Mucosa of rectum (tissue), 2 donors: ENCODE measurements at regions not wholly inside any gene's neighbourhood (a gene's known extent, or its start where the extent isn't known, plus 50 kb on each side); places are given as distances from the start of the nearest gene placed in this dataset.
"Not testable (repeated sequence)": the region's sequence is repeated elsewhere in the genome, so short reads cannot be mapped to it uniquely, and the experiment has no call there.

ENCODE experiments used
- H3K27ac ChIP-seq, 2 donors: one replicate each; pipeline ENCODE4 v1.7.0; 2013; ENCODE audit warnings: inconsistent platforms in 2 of 2, low read depth in 2 of 2, low read length in 2 of 2
- H3K27me3 ChIP-seq, 2 donors: one replicate each; pipeline ENCODE4 v1.7.0; 2013; ENCODE audit warnings: low read length in 2 of 2; ENCODE audit not compliant: control insufficient read depth in 2 of 2, insufficient read depth in 2 of 2
- H3K36me3 ChIP-seq, 2 donors: one replicate each; pipeline ENCODE4 v1.7.0; 2013; ENCODE audit warnings: low read length in 2 of 2; ENCODE audit not compliant: control insufficient read depth in 2 of 2, insufficient read depth in 2 of 2
- H3K4me1 ChIP-seq, 2 donors: one replicate each; pipeline ENCODE4 v1.7.0; 2013; ENCODE audit warnings: low read length in 2 of 2, mild to moderate bottlenecking in 1 of 2; ENCODE audit not compliant: control insufficient read depth in 2 of 2, insufficient read depth in 2 of 2
- H3K4me3 ChIP-seq, 2 donors: one replicate each; pipeline ENCODE4 v1.7.0; 2013; ENCODE audit warnings: low read length in 2 of 2
- H3K9ac ChIP-seq, 2 donors: one replicate each; pipeline ENCODE4 v1.7.0; 2013; ENCODE audit warnings: low read length in 2 of 2, low read depth in 1 of 2, mild to moderate bottlenecking in 1 of 2
- H3K9me3 ChIP-seq, 2 donors: one replicate each; pipeline ENCODE4 v1.7.0; 2013; ENCODE audit warnings: low read length in 2 of 2; ENCODE audit not compliant: control insufficient read depth in 2 of 2
- donor health status: healthy.
- donor health status: Normal muscosa, but diverticular disease.

DNA sequence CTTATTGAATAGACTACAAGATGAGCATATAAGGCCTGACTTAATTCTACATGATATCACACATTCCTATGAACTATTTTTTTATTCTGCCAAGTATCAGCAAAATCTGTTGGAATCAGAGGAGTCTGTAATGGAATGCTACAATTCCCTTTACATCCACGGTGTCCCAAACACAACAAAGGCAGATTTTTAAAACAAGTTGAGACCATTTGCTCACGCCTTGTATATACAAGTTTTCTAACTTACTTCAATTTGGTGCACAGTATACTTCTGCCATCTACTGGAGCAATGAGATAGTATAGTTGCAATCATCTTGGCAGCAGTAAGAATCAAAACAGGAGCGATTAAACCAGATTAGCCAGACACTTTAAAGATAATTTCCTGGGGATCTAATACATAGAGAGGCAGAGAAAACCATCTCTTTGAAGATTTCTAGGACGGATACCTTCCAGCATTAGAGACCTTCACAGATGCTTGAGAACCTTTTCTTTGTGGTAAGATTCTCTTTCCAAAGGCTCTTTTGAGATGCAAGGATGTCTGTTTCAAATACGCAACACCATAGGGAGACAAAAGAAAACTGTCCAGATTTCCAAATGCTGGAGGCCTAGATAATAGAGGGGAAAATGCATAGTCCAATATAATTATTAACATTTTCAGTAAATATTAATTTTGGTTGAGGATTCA, 302.0 kb upstream of the MIR17HG start:
- H3K27me3 ChIP-seq, result no peaks in the 10 kb centered on the region
- no peaks in the 10 kb centered on the region for H3K9me3 ChIP-seq
- no peaks in the 10 kb centered on the region for H3K4me1 ChIP-seq
- no peak overlapping the region for H3K4me3 ChIP-seq
- H3K9ac ChIP-seq, result no peak overlapping the region
- no peak overlapping the region for H3K27ac ChIP-seq
- H3K36me3 ChIP-seq, result no peaks in the 10 kb centered on the region

DNA sequence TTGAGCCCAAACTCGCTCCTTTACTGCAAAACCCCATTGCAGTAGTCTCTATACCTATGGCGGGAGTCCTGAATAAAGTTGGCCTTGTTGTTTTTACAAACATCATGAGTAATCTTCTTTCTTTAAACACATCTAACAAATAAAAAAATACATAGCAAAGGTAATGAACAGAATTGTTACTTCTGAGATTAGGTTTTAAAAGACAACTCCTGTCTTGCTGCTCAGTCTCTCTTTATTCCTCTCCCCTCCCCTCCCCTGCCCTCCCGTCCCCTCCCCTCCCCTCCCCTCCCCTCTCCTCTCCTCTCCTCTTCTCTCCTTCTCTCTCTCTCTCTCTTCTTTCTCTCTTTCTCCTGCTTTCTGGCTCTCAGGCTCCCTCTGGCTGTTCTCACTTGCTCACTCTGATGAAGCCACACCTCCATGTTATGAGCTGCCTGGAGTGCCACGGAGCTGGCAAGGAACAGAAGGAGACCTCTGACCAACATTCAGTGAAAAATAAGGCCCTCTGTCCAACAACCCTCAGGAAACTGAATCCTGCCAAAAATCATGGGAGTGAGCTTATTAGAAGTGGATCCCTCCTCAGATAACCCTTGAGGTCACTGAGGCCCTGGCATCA, 300.7 kb upstream of the MIR17HG start:
- no peaks in the 10 kb centered on the region for H3K4me1 ChIP-seq
- no peaks in the 10 kb centered on the region for H3K36me3 ChIP-seq
- no peaks in the 10 kb centered on the region for H3K27me3 ChIP-seq
- H3K27ac ChIP-seq, result no peak overlapping the region
- no peak overlapping the region for H3K9ac ChIP-seq
- H3K9me3 ChIP-seq, result no peaks in the 10 kb centered on the region
- no peak overlapping the region for H3K4me3 ChIP-seq

DNA sequence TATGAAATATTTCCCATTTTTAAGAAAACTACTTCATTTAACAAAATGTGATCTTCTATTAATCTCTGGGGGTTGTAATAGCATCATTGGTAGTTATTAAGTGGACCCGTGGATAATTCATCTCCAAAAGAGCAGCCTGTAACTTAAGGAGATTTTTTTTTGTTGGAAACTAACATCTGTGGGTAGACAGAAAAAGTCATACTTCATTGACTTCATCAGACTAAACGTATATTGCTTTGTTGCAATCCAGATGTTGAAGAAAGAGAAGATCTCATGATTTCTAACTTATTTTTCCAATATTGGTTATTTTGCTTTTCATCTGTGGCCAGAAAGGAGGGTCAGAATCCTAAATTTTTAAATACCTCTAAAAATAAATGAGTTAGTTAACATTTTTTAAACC, 296.5 kb upstream of the MIR17HG start:
- no peaks in the 10 kb centered on the region for H3K36me3 ChIP-seq
- no peaks in the 10 kb centered on the region for H3K9me3 ChIP-seq
- no peak overlapping the region for H3K4me3 ChIP-seq
- no peak overlapping the region for H3K9ac ChIP-seq
- no peaks in the 10 kb centered on the region for H3K27me3 ChIP-seq
- H3K27ac ChIP-seq, result no peak overlapping the region
- H3K4me1 ChIP-seq, result no peaks in the 10 kb centered on the region

DNA sequence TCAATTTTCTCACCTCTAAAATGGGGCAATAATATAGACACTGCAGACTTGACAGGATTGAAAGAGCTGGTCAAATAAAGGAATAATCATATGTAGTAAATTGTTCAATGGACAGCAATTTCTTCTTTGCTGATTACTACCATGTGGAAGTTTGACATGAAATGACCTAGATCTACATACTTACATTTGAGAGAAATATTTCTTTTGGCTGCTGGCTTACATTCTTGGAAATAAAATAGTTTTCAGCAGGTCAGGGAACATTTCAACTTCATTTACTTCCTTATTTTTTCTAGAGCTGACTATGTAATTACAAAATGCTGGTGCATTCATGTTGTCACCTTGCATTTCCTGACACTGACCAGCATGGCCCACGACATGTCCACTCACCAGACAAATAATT, 294.6 kb upstream of the MIR17HG start:
- no peaks in the 10 kb centered on the region for H3K4me1 ChIP-seq
- no peak overlapping the region for H3K4me3 ChIP-seq
- H3K27me3 ChIP-seq, result no peaks in the 10 kb centered on the region
- no peak overlapping the region for H3K27ac ChIP-seq
- no peaks in the 10 kb centered on the region for H3K36me3 ChIP-seq
- no peak overlapping the region for H3K9ac ChIP-seq
- H3K9me3 ChIP-seq, result no peaks in the 10 kb centered on the region

DNA sequence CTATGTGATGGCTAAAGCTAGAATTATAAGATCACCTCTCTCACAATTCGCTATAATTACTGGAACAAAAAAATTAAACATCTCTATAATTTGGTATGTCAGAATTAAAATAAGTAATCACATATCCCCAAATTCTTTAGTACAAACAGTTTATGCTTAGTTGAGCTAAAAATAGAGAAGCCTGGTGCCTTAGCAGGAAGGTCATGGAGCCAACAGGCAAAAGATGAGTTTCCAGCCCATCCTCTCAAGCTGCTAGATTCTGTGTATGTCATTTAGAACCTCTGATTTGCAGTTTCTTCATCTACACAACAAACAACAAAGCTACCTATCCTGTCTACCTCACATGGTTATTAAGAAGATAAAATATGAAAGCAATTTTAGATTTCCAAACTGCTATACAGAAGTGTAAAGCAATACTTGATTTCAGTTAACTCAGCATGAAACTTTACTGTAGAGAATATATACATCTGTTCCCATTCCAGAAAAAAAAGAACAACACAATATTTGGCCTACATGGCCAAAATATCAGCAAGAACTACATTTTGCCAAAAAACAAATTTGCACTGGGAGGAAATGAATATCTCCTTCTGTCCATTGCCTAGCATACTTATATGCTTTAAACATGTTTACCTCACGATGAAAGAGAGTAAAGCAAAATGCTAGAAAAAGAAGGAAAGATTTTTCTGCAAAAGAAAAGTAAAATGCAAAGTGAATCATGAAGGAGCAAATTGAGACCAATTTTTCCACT, 294.0 kb upstream of the MIR17HG start:
- Histone ChIP-seq H3K27ac (no peak overlapping the region), H3K36me3 (no peaks in the 10 kb centered on the region), H3K9me3 (no peaks in the 10 kb centered on the region), H3K9ac (no peak overlapping the region), H3K4me3 (no peak overlapping the region), H3K27me3 (no peaks in the 10 kb centered on the region), H3K4me1 (no peaks in the 10 kb centered on the region)

DNA sequence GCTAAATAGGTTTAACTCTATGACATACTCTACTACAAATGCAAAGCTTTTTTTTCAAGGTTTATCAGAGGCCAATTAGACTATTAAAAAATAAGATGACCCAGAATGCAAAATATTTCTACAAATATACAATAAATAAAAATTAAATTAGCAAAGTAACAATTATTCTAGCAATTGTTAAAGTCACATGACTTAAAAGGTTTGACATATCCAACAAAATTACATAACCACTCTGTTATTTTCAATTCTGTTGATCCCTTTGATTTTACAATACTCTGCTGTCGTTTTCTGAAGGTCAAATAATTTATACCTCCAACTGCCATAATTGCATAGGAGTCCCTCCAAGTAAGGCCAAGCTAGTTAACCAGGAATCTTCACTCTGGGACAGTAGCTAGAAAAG, 292.6 kb upstream of the MIR17HG start:
- Histone ChIP-seq H3K27ac (no peak overlapping the region), H3K4me3 (no peak overlapping the region), H3K4me1 (no peaks in the 10 kb centered on the region), H3K27me3 (no peaks in the 10 kb centered on the region), H3K9ac (no peak overlapping the region), H3K9me3 (no peaks in the 10 kb centered on the region), H3K36me3 (no peaks in the 10 kb centered on the region)

DNA sequence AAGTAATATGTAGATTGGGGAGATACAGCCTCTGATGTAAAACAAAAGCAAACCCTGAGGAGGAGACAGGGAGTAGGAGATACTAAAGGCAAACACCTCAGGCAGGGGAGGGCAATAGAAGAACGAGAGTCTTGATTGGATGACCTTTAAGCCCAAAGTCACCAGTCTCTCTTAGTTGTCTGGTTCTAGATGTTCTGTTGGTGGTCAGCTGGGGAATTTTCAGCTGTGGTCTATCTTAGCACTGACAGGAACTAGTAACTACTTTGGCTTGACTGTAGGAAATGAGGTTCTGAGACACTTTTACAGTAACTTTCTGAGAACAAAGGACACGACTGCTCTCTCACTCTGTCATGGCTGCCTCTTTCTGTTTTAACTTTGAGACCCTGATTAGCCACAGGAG, 290.7 kb upstream of the MIR17HG start:
- Histone ChIP-seq H3K9me3 (no peaks in the 10 kb centered on the region), H3K27me3 (no peaks in the 10 kb centered on the region), H3K36me3 (no peaks in the 10 kb centered on the region), H3K27ac (no peak overlapping the region), H3K4me1 (no peaks in the 10 kb centered on the region), H3K9ac (no peak overlapping the region), H3K4me3 (no peak overlapping the region)

DNA sequence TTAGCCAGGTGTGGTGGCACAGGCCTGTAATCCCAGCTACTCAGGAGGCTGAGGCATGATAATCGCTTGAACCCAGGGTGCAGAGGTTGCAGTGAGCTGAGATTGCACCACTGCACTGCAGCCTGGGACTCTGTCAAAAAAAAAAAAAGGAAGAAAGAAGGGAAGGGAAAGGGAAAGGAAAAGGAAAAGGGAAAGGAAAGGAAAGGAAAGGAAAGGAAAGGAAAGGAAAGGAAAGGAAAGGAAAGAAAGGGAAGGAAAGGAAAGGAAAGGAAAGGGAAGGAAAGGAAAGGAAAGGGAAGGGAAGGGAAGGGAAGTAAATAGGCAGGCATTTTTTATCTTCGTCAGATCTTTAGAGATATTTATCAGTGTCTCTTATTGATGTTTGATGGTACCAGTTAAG, 290.0 kb upstream of the MIR17HG start:
- not testable (repeated sequence) for H3K4me1 ChIP-seq, H3K27me3 ChIP-seq, H3K9ac ChIP-seq, H3K4me3 ChIP-seq, H3K27ac ChIP-seq, H3K9me3 ChIP-seq, H3K36me3 ChIP-seq

DNA sequence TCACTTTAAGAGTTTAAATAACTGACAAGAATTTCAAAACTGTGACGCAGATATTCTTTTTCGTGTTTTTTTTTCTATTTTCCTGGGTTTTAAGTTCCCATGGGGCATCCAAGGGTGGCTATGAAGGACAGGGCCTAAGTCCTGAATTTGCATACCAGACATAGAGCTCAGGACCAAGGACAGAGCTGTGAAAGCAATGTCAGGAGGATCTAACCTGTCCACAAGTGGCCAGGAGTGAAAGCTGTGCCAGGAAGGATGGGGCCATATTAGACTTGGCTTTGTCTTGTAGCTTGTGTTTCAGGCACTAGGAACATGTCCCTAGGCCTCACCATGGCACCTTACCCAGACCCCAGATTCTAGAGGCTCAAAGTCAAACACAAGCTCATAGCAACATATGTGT, 289.4 kb upstream of the MIR17HG start:
- Histone ChIP-seq H3K9me3 (no peaks in the 10 kb centered on the region), H3K4me3 (no peak overlapping the region), H3K9ac (no peak overlapping the region), H3K27me3 (no peaks in the 10 kb centered on the region), H3K4me1 (no peaks in the 10 kb centered on the region), H3K36me3 (no peaks in the 10 kb centered on the region), H3K27ac (no peak overlapping the region)

DNA sequence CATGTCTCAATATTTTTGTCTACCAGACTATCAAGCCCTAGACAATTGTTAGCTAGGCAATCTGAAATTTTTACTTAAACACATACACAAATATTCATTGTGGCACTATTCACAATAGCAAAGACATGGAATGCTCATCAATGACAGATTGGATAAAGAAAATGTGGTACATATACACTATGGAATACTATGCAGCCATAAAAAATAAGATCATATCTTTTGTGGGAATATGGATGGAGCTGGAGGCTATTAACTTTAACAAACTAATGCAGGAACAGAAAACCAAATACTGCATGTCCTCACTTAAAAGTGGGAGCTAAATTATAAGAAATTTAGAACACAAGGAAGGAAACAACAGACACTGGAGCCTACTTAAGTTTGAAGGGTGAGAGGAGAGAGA, 288.6 kb upstream of the MIR17HG start:
- no peaks in the 10 kb centered on the region for H3K9me3 ChIP-seq
- H3K4me3 ChIP-seq, result no peak overlapping the region
- no peak overlapping the region for H3K27ac ChIP-seq
- no peaks in the 10 kb centered on the region for H3K4me1 ChIP-seq
- H3K9ac ChIP-seq, result no peak overlapping the region
- no peaks in the 10 kb centered on the region for H3K27me3 ChIP-seq
- no peaks in the 10 kb centered on the region for H3K36me3 ChIP-seq
